PC-9 (cell line): ENCODE measurements at regions not wholly inside any gene's neighbourhood (a gene's known extent, or its start where the extent isn't known, plus 50 kb on each side); places are given as distances from the start of the nearest gene placed in this dataset.
A peak's percentile ranks its signal among the peaks of the same experiment; 100 is the strongest.
"Not testable (repeated sequence)": the region's sequence is repeated elsewhere in the genome, so short reads cannot be mapped to it uniquely, and the experiment has no call there.

Source experiments
- BruUV-seq: library from RNA; stranded (reverse); fragments of 400-500 nt; replicated peaks from 2 replicates; lab custom pipeline; 2021; lab: Mats Ljungman, UMichigan
- CTCF ChIA-PET: fragments of 300-600 bp; sonication (Branson Sonifier 250); formaldehyde crosslinking; loops from one replicate; lab custom pipeline; 2022; ENCODE audit warnings: antibody characterized with exemption; lab: Charles Lee
- POLR2A ChIA-PET: fragments of 300-600 bp; sonication (Branson Sonifier 250); formaldehyde crosslinking; loops from one replicate; lab custom pipeline; 2022; ENCODE audit warnings: antibody characterized with exemption; ENCODE audit not compliant: unreplicated experiment; lab: Charles Lee
- DNase-seq, 2 experiments: peaks; one replicate each; pipeline versions ENCODE4 v3.0.0 to v3.0.0-alpha.2; 2015 to 2022; ENCODE audit warnings: mixed read lengths in 1 of 2
- H2AFZ ChIP-seq: fragments of 200-600 bp; sonication (generic); 2 replicates; pipeline ENCODE4 v1.8.1; 2017; ENCODE audit warnings: antibody characterized with exemption
- H3F3A ChIP-seq: fragments of 200-600 bp; sonication (generic); 2 replicates; pipeline ENCODE4 v1.8.1; 2017; ENCODE audit warnings: antibody characterized with exemption, mild to moderate bottlenecking, low read depth; ENCODE audit not compliant: insufficient read depth
- H3K27ac ChIP-seq: fragments of 200-600 bp; sonication (generic); 2 replicates; pipeline ENCODE4 v1.6.1; 2016; ENCODE audit warnings: mixed run types
- H3K27me3 ChIP-seq: fragments of 200-600 bp; sonication (generic); 2 replicates; pipeline ENCODE4 v1.6.1; 2016; ENCODE audit warnings: low read depth, mixed run types; ENCODE audit not compliant: insufficient read depth
- H3K36me3 ChIP-seq: fragments of 200-600 bp; sonication (generic); 2 replicates; pipeline ENCODE4 v1.6.1; 2016; ENCODE audit warnings: low read depth, mixed run types
- H3K4me1 ChIP-seq: fragments of 200-600 bp; sonication (generic); replicated peaks from 2 replicates; pipeline ENCODE4 v1.6.1; 2016; ENCODE audit warnings: mixed run types; ENCODE audit not compliant: insufficient read depth
- H3K4me2 ChIP-seq: fragments of 200-600 bp; sonication (generic); 2 replicates; pipeline ENCODE4 v1.6.1; 2017; ENCODE audit warnings: mixed run types
- H3K4me3 ChIP-seq: fragments of 200-600 bp; sonication (generic); 2 replicates; pipeline ENCODE4 v1.6.1; 2016; ENCODE audit warnings: mixed run types
- H3K79me2 ChIP-seq: fragments of 200-600 bp; sonication (generic); 2 replicates; pipeline ENCODE4 v1.6.1; 2017; ENCODE audit warnings: low read depth, mixed run types
- H3K9me2 ChIP-seq: fragments of 200-600 bp; sonication (generic); 2 replicates; pipeline ENCODE4 v1.8.1; 2017; ENCODE audit warnings: mild to moderate bottlenecking; ENCODE audit not compliant: insufficient read depth
- H3K9me3 ChIP-seq: fragments of 200-600 bp; sonication (generic); 2 replicates; pipeline ENCODE4 v1.8.1; 2016; ENCODE audit warnings: low read depth; ENCODE audit not compliant: insufficient read depth
- H4K20me1 ChIP-seq: fragments of 200-600 bp; sonication (generic); 2 replicates; pipeline ENCODE4 v1.8.1; 2017; ENCODE audit not compliant: insufficient read depth
- EZH2 ChIP-seq: fragments of 200-600 bp; sonication (generic); IDR thresholded peaks from 2 replicates; pipeline ENCODE4 v1.8.0; 2017; ENCODE audit warnings: antibody characterized with exemption, low read depth
- intact Hi-C: fragments of 100-400 bp; cut with micrococcal nuclease; formaldehyde crosslinking; loops from one replicate; pipeline ENCODE4 v1.10.0; 2022; ENCODE audit not compliant: unreplicated experiment
- TF ChIP-seq, protein P1 (sequence below): fragments of 200-600 bp; sonication (generic); conservative IDR thresholded peaks from 2 replicates; pipeline ENCODE4 v1.6.1; 2017; ENCODE audit warnings: mixed run types, antibody characterized with exemption, mild to moderate bottlenecking, moderate library complexity

DNA sequence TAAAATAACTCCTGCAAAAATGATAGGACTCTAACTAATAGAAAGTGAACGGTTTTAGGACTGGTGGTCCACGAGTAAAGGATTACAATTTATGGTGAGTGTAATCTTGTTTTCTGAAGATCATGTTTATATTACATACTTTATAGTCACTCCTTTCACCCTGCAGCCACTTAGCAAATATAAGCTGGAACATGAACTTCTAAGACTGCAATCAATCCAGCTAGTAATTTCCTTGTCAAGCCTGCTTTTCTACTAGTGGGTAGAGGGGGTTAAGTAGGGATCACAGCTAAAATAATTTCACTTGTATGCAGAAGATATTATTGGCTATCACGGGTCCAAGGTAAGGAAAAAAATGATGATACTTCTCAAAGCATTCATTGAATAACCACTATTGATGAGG, 125.5 kb upstream of the NETO1 start:
- TF ChIP-seq EZH2 = no peak
- TF ChIP-seq, protein P1, sequence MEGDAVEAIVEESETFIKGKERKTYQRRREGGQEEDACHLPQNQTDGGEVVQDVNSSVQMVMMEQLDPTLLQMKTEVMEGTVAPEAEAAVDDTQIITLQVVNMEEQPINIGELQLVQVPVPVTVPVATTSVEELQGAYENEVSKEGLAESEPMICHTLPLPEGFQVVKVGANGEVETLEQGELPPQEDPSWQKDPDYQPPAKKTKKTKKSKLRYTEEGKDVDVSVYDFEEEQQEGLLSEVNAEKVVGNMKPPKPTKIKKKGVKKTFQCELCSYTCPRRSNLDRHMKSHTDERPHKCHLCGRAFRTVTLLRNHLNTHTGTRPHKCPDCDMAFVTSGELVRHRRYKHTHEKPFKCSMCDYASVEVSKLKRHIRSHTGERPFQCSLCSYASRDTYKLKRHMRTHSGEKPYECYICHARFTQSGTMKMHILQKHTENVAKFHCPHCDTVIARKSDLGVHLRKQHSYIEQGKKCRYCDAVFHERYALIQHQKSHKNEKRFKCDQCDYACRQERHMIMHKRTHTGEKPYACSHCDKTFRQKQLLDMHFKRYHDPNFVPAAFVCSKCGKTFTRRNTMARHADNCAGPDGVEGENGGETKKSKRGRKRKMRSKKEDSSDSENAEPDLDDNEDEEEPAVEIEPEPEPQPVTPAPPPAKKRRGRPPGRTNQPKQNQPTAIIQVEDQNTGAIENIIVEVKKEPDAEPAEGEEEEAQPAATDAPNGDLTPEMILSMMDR = no peak
- Histone ChIP-seq H2AFZ (0 out of 2 replicates have a peak overlapping the region, but pooled peaks have one; percentile 25), H4K20me1 (no peaks in the 10 kb centered on the region), H3F3A (no peaks in the 10 kb centered on the region), H3K4me1 (peaks cover 17% of the 10 kb centered on the region), H3K9me3 (peaks cover 20% of the 10 kb centered on the region; the same call in 1 of the 2 replicates), H3K79me2 (no peaks in the 10 kb centered on the region), H3K4me2 (peak overlapping the region; percentile 9; the same call in 1 of the 2 replicates), H3K36me3 (no peaks in the 10 kb centered on the region), H3K4me3 (no peak overlapping the region), H3K27ac (no peak overlapping the region), H3K27me3 (no peaks in the 10 kb centered on the region), H3K9me2 (no peaks in the 10 kb centered on the region)
- ChIA-PET POLR2A (no interaction called here), CTCF (no interaction called here)
- intact Hi-C loops = no loop called here
- DNase-seq = peak in 1 of 2 experiments; percentile 65
- no TSS peak for BruUV-seq

DNA sequence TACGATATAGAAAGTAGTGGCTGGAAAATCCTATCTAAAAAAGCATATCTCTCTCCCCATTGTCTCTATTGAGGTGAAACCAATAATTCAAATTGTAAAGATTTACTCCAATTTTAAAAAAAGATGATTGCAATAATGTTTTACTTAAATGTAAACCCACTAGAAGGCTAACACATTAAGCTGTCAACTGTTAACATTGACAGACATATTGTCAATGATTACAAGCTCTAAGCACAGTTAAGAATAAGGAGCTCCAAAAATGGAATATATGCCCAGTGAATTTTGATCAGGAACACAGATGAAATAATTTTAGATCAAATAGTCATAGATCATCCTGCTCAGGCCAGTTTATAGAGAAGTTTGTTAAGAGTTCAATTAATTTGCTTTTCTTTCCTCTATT, 123.6 kb upstream of the NETO1 start:
- Histone ChIP-seq H3K9me2 (no peaks in the 10 kb centered on the region), H3F3A (no peaks in the 10 kb centered on the region), H3K9me3 (0 out of 2 replicates have a peak, but pooled peaks cover 14% of the 10 kb centered on the region), H3K27ac (no peak overlapping the region), H4K20me1 (no peaks in the 10 kb centered on the region), H3K4me1 (peaks cover 17% of the 10 kb centered on the region), H3K4me3 (no peak overlapping the region), H3K4me2 (no peak overlapping the region), H2AFZ (no peak overlapping the region), H3K27me3 (no peaks in the 10 kb centered on the region), H3K79me2 (no peaks in the 10 kb centered on the region), H3K36me3 (no peaks in the 10 kb centered on the region)
- intact Hi-C loops = no loop called here
- CTCF ChIA-PET = no interaction called here
- TF ChIP-seq, protein P1 = no peak
- no peak for TF ChIP-seq EZH2
- POLR2A ChIA-PET = no interaction called here
- BruUV-seq = no TSS peak
- no peak for DNase-seq

DNA sequence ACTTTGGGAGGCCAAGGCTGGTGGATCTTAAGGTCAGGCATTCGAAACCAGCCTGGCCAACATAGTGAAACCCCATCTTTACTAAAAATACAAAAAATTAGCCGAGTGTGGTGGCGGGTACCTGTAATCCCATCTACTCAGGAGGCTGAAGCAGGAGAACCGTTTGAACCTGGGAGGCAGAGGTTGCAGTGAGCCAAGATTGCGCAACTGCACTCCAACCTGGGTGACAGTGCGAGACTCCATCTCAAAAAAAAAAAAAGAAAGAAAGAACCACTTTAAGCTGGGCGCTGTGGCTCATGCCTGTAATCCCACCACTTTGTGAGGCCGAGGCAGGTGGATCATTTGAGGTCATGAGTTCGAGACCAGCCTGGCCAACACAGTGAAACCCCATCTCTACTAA, 119.8 kb upstream of the NETO1 start:
- POLR2A ChIA-PET = not testable (repeated sequence)

DNA sequence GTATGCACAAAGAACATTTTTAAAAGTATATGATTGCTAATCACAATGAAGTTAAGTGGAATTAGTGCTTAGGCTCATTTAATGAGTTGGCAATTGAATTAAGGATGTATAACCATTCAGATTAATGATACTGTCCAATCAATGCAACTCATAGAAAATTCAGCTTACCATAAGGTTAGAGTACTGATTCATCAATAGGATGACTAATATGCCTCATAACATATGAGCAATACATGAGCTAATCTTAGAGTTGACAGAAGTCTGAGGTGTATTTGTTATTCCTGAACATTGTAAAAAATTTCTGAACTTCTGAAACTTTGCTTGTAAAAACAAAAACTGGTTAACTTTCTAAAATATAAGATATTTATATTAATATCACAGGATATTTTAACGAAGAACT, 118.3 kb upstream of the NETO1 start:
- H2AFZ ChIP-seq = no peak overlapping the region
- H3K9me3 ChIP-seq = peaks cover 6% of the 10 kb centered on the region
- H3K36me3 ChIP-seq = no peaks in the 10 kb centered on the region
- H3K9me2 ChIP-seq = no peaks in the 10 kb centered on the region
- no peak overlapping the region for H3K4me2 ChIP-seq
- H3F3A ChIP-seq = 0 out of 2 replicates have a peak, but pooled peaks cover 3% of the 10 kb centered on the region
- no peak for TF ChIP-seq EZH2
- TF ChIP-seq, protein P1 = no peak
- BruUV-seq = no TSS peak
- H4K20me1 ChIP-seq = no peaks in the 10 kb centered on the region
- ChIA-PET POLR2A (no interaction called here), CTCF (no interaction called here)
- no peaks in the 10 kb centered on the region for H3K79me2 ChIP-seq
- H3K27me3 ChIP-seq = no peaks in the 10 kb centered on the region
- no peaks in the 10 kb centered on the region for H3K4me1 ChIP-seq
- H3K27ac ChIP-seq = no peak overlapping the region
- no peak overlapping the region for H3K4me3 ChIP-seq
- no peak for DNase-seq
- intact Hi-C loops = no loop called here

More for the DNA sequence above, 119.8 kb upstream of the NETO1 start:
- H3K27me3 ChIP-seq, H3K27ac ChIP-seq, H3K4me2 ChIP-seq, CTCF ChIA-PET, DNase-seq, H3K9me2 ChIP-seq, H4K20me1 ChIP-seq, H3K36me3 ChIP-seq, H2AFZ ChIP-seq, H3K4me3 ChIP-seq, intact Hi-C loops, H3K4me1 ChIP-seq, BruUV-seq, H3K79me2 ChIP-seq, H3F3A ChIP-seq: not testable (repeated sequence)
- peaks cover 15% of the 10 kb centered on the region for H3K9me3 ChIP-seq
